ENCODE measurements at regions not wholly inside any gene's neighbourhood (a gene's known extent, or its start where the extent isn't known, plus 50 kb on each side); places are given as distances from the start of the nearest gene placed in this dataset.
"Not testable (repeated sequence)": the region's sequence is repeated elsewhere in the genome, so short reads cannot be mapped to it uniquely, and the experiment has no call there.

GRCh38 chr16:59463776-59464175, 729.7 kb upstream of the GOT2 start:
- no peak for DNase-seq (ENCODE audit: low spot score)

- DNase-seq (ENCODE audit: low spot score), result no peak
Measured at GRCh38 chr16:59459806-59460205, 725.7 kb upstream of the GOT2 start.

- DNase-seq (ENCODE audit: low spot score), result no peak
Measured at GRCh38 chr16:59455497-59455896, 721.4 kb upstream of the GOT2 start.

GRCh38 chr16:59450513-59450912, 716.4 kb upstream of the GOT2 start:
- not testable (repeated sequence) for DNase-seq (ENCODE audit: low spot score)

GRCh38 chr16:59440502-59440901, 706.4 kb upstream of the GOT2 start:
- no peak for DNase-seq (ENCODE audit: low spot score)

GRCh38 chr16:59432896-59433295, 698.8 kb upstream of the GOT2 start:
- no peak for DNase-seq (ENCODE audit: low spot score)

- DNase-seq (ENCODE audit: low spot score), result no peak
Measured at GRCh38 chr16:59432276-59432675, 698.2 kb upstream of the GOT2 start.

GRCh38 chr16:59424714-59425273, 690.7 kb upstream of the GOT2 start:
- DNase-seq (ENCODE audit: low spot score), result no peak

- no peak for DNase-seq (ENCODE audit: low spot score)
Measured at GRCh38 chr16:59411961-59412841, 678.1 kb upstream of the GOT2 start.

- no peak for DNase-seq (ENCODE audit: low spot score)
Measured at GRCh38 chr16:59410451-59410850, 676.3 kb upstream of the GOT2 start.

GRCh38 chr16:59405802-59406201, 671.7 kb upstream of the GOT2 start:
- DNase-seq (ENCODE audit: low spot score), result no peak

- no peak for DNase-seq (ENCODE audit: low spot score)
Measured at GRCh38 chr16:59404509-59404908, 670.4 kb upstream of the GOT2 start.

GRCh38 chr16:59400830-59401229, 666.7 kb upstream of the GOT2 start:
- no peak for DNase-seq (ENCODE audit: low spot score)

GRCh38 chr16:59397638-59398037, 663.5 kb upstream of the GOT2 start:
- DNase-seq (ENCODE audit: low spot score), result no peak

GRCh38 chr16:59394526-59394925, 660.4 kb upstream of the GOT2 start:
- no peak for DNase-seq (ENCODE audit: low spot score)

GRCh38 chr16:59392911-59393310, 658.8 kb upstream of the GOT2 start:
- DNase-seq (ENCODE audit: low spot score), result no peak

- no peak for DNase-seq (ENCODE audit: low spot score)
Measured at GRCh38 chr16:59391617-59392364, 657.7 kb upstream of the GOT2 start.

GRCh38 chr16:59385959-59386358, 651.8 kb upstream of the GOT2 start:
- no peak for DNase-seq (ENCODE audit: low spot score)

- no peak for DNase-seq (ENCODE audit: low spot score)
Measured at GRCh38 chr16:59385491-59385890, 651.4 kb upstream of the GOT2 start.

- no peak for DNase-seq (ENCODE audit: low spot score)
Measured at GRCh38 chr16:59373632-59374031, 639.5 kb upstream of the GOT2 start.

- no peak for DNase-seq (ENCODE audit: low spot score)
Measured at GRCh38 chr16:59370717-59371116, 636.6 kb upstream of the GOT2 start.

GRCh38 chr16:59369523-59369922, 635.4 kb upstream of the GOT2 start:
- DNase-seq (ENCODE audit: low spot score), result no peak

All from mesenteric fat pad (tissue), 1 donor.